GM12872 (cell line): ENCODE measurements at regions not wholly inside any gene's neighbourhood (a gene's known extent, or its start where the extent isn't known, plus 50 kb on each side); places are given as distances from the start of the nearest gene placed in this dataset.

Experiments used
- CTCF ChIP-seq: IDR thresholded peaks from 3 replicates; pipeline ENCODE4 v1.5.1; 2011; ENCODE audit warnings: low read depth, mild to moderate bottlenecking, low read length, moderate library complexity; ENCODE audit not compliant: insufficient read depth

GRCh38 chr7:125572414-125572813 lies 642.8 kb upstream of the POT1 start:
- TF ChIP-seq CTCF: no peak

GRCh38 chr7:125568799-125569198 lies 639.2 kb upstream of the POT1 start:
- no peak for TF ChIP-seq CTCF

GRCh38 chr7:125567686-125568085 lies 638.1 kb upstream of the POT1 start:
- TF ChIP-seq CTCF: no peak

GRCh38 chr7:125563964-125564529 lies 634.4 kb upstream of the POT1 start:
- TF ChIP-seq CTCF: no peak

- no peak for TF ChIP-seq CTCF
Measured at GRCh38 chr7:125563557-125563956, 633.9 kb upstream of the POT1 start.

GRCh38 chr7:125561006-125561405 lies 631.4 kb upstream of the POT1 start:
- no peak for TF ChIP-seq CTCF

- no peak for TF ChIP-seq CTCF
Measured at GRCh38 chr7:125559921-125560320, 630.3 kb upstream of the POT1 start.
